ENCODE measurements at regions not wholly inside any gene's neighbourhood (a gene's known extent, or its start where the extent isn't known, plus 50 kb on each side); places are given as distances from the start of the nearest gene placed in this dataset.

- TF ChIP-seq, protein P1, sequence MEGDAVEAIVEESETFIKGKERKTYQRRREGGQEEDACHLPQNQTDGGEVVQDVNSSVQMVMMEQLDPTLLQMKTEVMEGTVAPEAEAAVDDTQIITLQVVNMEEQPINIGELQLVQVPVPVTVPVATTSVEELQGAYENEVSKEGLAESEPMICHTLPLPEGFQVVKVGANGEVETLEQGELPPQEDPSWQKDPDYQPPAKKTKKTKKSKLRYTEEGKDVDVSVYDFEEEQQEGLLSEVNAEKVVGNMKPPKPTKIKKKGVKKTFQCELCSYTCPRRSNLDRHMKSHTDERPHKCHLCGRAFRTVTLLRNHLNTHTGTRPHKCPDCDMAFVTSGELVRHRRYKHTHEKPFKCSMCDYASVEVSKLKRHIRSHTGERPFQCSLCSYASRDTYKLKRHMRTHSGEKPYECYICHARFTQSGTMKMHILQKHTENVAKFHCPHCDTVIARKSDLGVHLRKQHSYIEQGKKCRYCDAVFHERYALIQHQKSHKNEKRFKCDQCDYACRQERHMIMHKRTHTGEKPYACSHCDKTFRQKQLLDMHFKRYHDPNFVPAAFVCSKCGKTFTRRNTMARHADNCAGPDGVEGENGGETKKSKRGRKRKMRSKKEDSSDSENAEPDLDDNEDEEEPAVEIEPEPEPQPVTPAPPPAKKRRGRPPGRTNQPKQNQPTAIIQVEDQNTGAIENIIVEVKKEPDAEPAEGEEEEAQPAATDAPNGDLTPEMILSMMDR (IDR thresholded peaks at IDR 0.05) = no peak
These were observed 214.0 kb upstream of the PRSS58 start for GRCh38 chr7:142471820-142472219.

DNA sequence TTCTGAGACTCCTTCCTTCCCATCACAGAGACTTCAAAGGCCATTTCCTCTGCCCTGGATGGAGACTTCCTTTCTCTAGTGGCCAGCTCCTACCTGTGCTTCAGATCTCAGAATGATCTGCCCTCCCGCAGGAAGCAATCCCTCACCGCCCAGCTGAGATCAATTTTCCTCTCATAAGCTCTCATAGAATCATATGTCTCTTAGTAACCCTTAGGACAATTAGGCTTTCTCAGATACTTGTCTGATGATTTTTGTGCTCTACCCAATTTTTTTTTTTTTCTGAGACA lies 212.6 kb upstream of the PRSS58 start:
- TF ChIP-seq, protein P1 (IDR thresholded peaks at IDR 0.05) = no peak

- TF ChIP-seq, protein P1 (IDR thresholded peaks at IDR 0.05) = no peak
These were observed 212.1 kb upstream of the PRSS58 start for GRCh38 chr7:142469696-142470543.

DNA sequence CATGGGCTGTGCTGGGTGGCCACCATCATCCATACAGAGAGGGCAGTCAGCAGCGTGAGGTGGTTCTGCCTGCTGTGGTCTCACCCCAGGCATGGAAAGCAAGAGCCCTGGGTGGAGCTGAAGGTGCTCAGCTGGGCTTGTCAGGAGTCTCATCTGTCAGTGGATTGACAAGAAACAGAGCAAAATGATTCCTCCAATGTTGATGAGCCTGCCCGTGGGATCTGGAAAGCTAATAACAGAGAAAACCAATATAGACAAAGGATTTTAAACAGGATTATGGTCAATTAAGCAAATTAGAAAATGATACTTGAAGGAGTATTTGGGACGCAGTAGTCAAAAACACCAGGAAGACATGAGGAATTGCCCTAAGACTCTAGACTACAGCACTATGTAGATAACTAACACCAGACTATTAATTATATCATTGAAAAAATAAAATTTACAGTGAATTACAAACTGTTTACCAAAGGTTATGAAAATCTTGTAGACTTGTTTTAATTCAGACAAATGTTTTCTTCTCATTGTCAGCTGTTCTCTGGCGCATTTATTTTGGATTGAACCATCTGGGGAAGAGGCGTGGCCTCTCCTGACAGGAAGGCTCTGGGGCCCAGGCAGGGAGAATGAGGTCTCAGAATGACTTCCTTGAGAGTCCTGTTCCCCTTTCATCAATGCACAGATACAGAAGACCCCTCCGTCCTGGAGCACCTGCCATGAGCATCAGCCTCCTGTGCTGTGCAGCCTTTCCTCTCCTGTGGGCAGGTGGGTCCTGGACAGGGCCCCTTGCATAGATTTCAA lies 211.2 kb upstream of the PRSS58 start:
- TF ChIP-seq, protein P1 (IDR thresholded peaks at IDR 0.05) = no peak

DNA sequence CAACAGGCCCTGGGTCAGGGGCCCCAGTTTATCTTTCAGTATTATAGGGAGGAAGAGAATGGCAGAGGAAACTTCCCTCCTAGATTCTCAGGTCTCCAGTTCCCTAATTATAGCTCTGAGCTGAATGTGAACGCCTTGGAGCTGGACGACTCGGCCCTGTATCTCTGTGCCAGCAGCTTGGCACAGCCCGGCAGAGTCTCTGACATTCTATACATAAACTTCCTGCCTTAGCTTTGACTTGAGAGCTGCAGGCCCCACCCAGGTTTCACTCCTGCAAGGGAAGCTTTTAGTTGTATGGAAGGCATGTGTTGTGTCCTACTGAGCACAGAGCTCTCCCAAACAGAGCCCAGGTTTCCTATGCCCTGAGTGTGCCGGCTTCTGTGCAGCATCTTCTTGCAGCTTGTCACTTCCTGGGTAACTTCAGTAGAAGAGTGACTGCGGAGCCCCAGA lies 205.6 kb upstream of the PRSS58 start:
- TF ChIP-seq, protein P1 (IDR thresholded peaks at IDR 0.05) = no peak

GRCh38 chr7:142461437-142461836 lies 203.6 kb upstream of the PRSS58 start:
- TF ChIP-seq, protein P1 (IDR thresholded peaks at IDR 0.05) = no peak

DNA sequence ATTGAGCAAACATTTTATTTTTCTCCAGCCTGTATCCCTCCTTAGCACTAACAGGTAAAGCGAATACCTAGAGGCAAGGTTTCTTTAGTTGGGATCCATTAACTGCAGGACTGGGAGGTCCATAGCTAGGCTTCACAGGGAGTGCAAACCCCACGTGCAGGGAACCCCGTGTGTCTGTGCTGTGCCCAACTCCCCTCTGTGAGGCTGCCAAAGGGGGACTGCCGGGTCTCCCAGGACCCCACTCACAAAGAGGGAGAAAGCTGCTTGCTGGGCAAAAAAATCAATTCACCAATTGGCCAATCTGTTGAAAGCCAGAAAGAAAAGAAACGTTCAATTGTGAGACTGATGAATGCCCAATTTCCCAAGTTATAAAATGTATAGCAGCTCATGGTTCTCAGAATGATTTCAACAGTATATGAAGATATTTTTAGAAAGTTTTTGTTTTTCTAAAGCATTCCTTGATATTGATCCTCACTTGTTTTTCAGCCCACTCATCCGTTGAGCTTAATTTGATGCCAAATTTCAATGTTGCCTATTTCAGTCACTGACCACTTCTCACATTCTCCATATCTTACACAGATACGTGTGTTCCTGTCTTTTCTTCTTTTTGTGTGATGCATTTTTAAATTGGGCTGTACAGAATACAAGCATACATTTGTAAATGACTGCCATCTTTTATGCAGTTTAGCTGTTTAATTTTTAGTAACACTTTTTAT lies 202.7 kb upstream of the PRSS58 start:
- TF ChIP-seq, protein P1 (IDR thresholded peaks at IDR 0.05) = no peak

Data from LNCAP (cell line).